Left hindlimb (tissue), 1 donor: ENCODE measurements at regions not wholly inside any gene's neighbourhood (a gene's known extent, or its start where the extent isn't known, plus 50 kb on each side); places are given as distances from the start of the nearest gene placed in this dataset.

Experiments
- DNase-seq: peaks from one replicate; pipeline ENCODE4 v3.0.0-alpha.2; 2018

GRCh38 chr6:147759536-147759935 lies 251.0 kb downstream of the SAMD5 start:
- no peak for DNase-seq

- DNase-seq, result no peak
Observed at GRCh38 chr6:147765541-147765940, 257.1 kb downstream of the SAMD5 start.

DNA sequence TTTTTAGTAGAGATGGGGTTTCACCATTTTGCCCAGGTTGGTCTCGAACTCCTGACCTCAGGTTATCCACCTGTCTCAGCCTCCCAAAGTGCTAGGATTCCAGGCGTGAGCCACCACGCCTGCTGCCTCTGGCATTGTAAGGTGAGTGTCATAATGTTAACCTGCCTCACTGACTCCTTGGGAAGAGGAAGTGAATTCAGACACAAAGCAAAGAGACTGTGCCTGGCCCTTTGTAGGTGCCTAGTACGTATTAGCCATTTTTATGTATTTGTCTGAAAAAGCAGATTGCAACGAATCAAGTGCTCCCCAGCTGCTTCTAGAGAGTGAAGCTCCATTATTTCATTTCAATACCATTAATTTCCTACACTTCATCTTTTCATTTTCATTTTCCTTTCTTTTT lies 260.5 kb downstream of the SAMD5 start:
- DNase-seq, result no peak

GRCh38 chr6:147769496-147770087 lies 261.1 kb downstream of the SAMD5 start:
- no peak for DNase-seq

DNA sequence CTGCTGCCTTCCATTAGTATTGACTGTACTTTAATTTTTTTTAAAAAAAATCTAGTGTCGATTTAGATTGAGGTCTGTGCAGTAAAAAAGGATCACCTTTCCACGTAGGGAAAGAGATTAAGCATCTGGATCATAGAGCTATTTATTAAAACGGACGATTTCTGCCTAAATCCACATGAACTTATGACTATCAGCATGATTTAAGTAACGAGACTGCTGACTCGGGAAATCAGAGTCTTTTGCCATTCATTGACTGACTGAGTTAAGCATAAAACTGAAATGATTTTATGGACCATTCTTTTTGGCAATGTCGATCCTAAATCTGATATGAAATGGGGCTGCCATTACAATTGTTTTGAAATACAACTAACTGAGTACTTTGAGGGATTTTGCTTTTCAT lies 261.7 kb downstream of the SAMD5 start:
- no peak for DNase-seq

GRCh38 chr6:147772724-147773123 lies 264.2 kb downstream of the SAMD5 start:
- no peak for DNase-seq

DNA sequence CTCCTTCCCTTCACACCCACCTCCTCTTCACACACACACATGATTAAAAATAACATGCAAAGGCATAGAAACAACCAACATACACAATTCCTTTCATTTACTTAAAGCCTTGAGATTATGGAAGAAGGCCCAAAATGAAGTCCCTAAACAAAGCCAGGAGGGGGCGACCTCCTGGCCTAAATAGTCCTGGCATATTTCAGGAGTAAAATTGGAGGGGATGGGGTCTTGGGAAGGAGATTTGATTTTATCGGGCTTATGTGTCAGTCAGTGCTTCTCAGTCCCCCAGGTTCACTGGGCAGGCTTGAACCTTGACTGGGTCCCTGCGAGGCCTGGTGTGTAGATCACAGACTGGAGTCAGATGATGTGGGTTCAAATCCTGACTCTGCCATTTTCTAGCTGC lies 266.4 kb downstream of the SAMD5 start:
- no peak for DNase-seq

DNA sequence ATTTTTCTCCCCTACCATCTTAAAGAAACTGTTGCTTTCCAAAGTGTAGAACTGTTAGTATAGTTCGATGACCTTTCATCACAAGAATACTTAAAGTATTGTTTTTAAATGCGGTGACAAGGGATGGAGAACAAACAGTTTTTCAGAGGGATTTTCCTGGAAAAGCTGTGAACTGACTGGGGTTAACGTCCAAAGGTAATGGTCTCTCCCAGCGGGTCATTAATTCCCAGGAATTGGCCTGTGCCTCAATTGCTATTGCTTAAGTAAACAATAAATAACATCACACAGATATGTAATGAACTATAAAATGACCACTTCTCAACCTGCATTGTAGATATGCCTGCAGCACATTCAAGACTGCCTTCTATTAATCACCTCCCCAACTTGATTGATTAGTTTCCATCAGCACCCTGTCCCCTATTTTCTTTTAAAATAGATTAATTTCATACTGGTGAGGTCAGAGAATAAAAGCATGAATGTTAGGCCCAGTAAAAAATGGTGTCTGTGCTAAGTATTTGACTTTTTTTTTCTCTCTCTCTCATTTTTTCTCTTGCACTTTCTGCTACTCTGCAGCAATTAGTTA lies 268.2 kb downstream of the SAMD5 start:
- no peak for DNase-seq

DNA sequence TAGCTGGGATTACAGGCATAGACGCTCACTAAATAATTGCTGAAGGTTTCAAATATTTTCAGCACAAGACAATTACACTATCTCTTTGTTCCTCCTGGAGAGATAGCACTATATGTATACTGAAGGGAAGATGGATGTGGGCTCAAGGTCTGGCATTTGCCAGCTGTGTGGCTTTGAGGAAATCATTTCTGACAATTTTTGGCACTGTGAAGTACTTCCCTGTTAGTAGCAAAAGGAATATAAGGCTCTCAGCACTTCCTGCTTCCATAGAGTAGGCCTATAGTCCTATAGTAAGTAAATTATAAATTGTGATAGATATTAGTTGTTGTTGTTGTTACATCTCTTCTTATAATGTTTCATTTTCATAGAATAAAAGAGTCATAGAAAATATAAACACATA lies 271.1 kb downstream of the SAMD5 start:
- no peak for DNase-seq

DNA sequence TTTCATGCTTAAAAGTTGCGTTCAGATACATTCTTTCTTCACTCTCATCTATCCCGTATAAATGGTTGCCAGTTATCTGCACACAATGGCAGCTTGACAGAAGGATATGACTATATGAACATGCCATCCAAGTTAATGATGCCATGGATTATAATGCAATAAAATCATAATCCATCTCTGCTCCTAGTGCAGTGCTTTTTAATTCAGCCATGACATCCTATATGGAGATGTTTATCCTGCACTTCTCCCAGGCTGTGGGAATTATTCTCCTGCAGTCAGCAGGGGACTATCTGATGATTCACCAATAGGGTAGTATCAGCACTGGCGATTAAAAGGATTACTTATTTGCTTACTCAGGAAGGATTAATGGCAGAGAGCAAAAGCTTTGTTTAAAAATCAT lies 273.8 kb downstream of the SAMD5 start:
- DNase-seq, result no peak

GRCh38 chr6:147784371-147784770 lies 275.9 kb downstream of the SAMD5 start:
- DNase-seq, result no peak

DNA sequence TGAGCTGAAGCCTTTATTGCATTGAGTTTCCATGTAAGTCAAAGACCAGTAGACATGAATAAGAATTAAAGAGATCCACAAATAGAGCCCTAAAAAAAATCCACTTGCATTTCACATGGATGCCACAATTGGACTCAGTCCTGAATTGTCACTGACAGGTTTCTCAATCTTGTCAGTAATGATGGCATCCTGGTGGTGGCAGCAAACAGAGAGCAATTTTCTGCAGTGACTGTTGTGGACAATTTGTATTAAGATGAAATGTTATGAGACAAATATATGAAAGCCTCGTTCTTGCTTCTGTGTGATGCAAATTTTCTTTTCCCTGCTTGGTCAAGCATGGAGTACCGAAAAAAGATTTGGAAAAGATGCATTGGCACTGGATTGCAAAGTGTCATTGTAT lies 278.9 kb downstream of the SAMD5 start:
- DNase-seq, result no peak

- DNase-seq, result no peak
Observed at GRCh38 chr6:147789430-147789947, 281.0 kb downstream of the SAMD5 start.

GRCh38 chr6:147793871-147794643 lies 285.6 kb downstream of the SAMD5 start:
- no peak for DNase-seq

- no peak for DNase-seq
Observed at GRCh38 chr6:147802459-147802858, 294.0 kb downstream of the SAMD5 start.

- DNase-seq, result no peak
Observed at GRCh38 chr6:147805155-147805554, 296.7 kb downstream of the SAMD5 start.

DNA sequence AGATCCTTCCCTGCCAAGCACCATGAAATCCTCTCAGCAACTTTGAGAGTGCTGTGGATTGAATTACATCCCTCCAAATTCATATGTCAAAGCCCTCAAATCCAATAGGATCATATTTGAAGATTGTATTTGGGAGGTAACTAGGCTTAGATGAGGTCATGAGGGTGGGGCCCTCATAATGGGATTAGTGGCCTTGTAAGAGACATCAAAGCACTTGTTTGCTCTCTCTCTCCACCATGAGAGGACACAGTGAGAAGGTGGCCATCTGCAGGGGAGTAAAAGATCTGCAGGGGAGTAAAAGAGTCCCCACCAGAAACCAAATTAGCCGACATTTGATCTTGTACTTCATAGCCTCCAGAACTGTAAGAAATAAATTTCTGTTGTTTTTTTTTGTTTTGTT lies 298.2 kb downstream of the SAMD5 start:
- DNase-seq, result no peak

GRCh38 chr6:147808640-147809039 lies 300.1 kb downstream of the SAMD5 start:
- no peak for DNase-seq

DNA sequence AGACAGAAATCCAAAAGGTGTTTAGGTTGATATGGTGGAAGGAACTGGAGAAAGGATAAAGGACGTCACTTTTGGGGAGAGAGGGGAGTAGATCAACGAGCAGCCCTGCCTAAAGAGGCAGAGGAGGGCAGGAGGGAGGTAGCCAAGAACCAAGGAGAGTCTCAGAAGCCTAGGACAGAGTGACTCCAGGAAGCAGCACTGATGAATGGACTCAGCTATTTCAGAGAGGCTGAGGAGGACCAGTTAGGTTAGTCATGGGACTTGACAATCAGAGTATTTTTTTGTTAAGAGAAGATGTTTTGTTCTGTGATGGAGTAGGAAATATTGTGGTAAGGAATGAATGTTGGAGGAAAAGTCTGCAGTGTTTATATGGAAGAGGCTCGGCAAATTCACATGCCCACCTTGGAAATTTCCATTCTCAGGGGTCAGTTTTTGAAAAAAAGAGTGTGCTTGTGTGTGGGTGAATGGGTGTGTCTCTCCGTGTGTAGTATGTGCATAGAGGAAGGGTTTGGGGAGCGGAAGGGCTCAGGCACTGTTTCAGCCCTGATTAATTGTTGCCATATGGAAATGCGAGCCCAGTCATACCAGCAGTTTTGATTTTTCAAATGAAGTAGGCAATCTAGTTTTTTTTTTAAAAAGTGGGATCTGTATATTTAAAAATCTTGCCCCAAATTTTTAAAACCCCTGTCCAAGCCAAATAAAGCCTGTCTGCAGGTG lies 303.6 kb downstream of the SAMD5 start:
- DNase-seq, result no peak

DNA sequence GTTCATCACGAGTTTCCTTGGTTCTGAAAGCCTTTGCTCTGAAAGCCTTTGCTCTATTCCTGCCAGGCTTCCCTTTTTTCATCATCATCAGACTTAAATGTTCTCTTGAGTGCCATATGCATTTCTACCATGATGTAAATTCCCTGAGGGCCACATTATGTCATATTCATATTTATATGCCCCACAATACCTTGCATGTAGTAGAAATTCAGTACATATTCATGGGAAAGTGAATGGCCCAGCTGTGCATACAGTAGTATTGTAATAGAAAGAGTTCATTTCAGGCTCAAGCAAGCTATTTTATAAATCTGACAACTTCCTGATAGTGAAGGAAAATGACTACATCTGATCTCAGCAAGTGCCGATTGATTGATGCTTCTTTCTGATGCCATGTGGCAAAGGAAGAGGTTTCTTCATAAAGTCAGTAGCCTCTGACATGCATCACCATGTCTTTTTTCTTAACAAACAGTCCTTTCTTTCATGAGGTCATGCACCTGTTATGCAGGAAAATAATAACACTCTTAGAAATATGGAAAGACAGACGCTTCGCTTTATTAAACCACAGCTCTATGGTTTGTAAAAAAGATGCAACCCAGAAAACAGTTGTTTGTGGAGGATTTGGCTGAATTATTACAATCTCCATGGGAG lies 308.7 kb downstream of the SAMD5 start:
- DNase-seq, result no peak

DNA sequence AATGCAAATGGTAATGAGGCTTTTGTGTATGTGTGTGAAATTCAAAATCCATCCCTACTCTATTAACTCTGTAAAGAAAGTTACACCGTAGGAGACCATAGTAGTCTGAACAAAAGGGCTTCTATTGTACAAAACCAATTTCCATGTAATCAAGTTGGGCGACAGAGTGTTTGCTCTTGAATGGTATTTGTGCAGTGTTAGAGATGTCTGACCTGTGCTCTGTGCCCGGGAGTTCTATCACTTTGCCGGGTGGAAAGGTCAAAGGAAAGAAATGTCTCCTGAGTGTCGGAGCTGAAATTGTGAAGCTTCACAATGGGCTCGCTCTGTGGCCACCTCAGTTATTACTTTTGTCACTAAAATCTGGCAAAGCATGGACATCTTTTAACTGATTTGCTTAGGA lies 312.0 kb downstream of the SAMD5 start:
- DNase-seq, result no peak

DNA sequence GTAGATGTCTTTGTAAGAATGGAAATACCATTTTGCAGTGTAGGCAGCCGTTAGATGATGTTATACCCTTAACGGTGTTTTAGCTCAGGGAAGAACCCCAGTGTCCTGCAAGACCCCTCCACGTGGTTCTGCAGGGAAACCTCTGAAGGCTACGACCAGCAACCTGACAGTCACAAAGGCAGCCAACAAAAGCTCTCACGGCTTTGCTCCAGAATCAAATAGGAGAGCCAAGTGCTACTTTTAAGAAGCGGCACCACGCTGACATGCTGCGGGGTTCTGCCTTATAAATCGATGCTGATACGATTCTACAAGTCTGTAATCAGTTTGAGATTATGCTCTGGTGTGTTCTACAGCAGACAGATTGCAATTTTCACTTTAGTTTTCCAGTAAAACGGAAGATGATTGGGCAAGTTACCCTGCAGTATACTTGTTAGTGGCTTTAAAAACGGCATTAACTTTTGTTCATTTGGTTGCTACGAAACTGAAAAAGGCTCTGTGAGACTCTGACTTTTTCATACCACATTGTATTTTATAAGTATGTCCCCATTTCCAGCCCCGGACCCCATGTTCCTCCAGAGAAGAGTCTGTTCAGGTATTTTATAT lies 312.9 kb downstream of the SAMD5 start:
- DNase-seq, result no peak

- no peak for DNase-seq
Observed at GRCh38 chr6:147823936-147824335, 315.4 kb downstream of the SAMD5 start.
